SK-N-MC (cell line): ENCODE measurements at regions not wholly inside any gene's neighbourhood (a gene's known extent, or its start where the extent isn't known, plus 50 kb on each side); places are given as distances from the start of the nearest gene placed in this dataset.

ENCODE experiments used
- DNase-seq: peaks from one replicate; pipeline ENCODE4 v3.0.0-alpha.2; 2011; ENCODE audit warnings: low read depth, low spot score
- H3K27ac ChIP-seq: fragments of 200-600 bp; sonication (generic); 2 replicates; pipeline ENCODE4 v1.5.1; 2016; ENCODE audit warnings: mixed run types
- H3K36me3 ChIP-seq: fragments of 200-600 bp; sonication (generic); 2 replicates; pipeline ENCODE4 v1.6.1; 2017; ENCODE audit warnings: antibody characterized with exemption, low read length, mixed read lengths; ENCODE audit not compliant: insufficient read depth
- H3K4me3 ChIP-seq: fragments of 200-600 bp; sonication (generic); 2 replicates; pipeline ENCODE4 v1.5.1; 2016
- H3K9ac ChIP-seq: fragments of 200-600 bp; sonication (generic); 2 replicates; pipeline ENCODE4 v1.8.0; 2017; ENCODE audit warnings: mixed run types, mixed read lengths; ENCODE audit not compliant: insufficient read length
- H3K9me3 ChIP-seq: fragments of 200-600 bp; sonication (generic); 2 replicates; pipeline ENCODE4 v1.6.1; 2017; ENCODE audit warnings: low read depth, mild to moderate bottlenecking, antibody characterized with exemption, low read length, moderate library complexity, mixed read lengths
- EZH2 ChIP-seq: fragments of 200-600 bp; sonication (generic); IDR thresholded peaks from one replicate; pipeline ENCODE4 v1.6.1; 2017; ENCODE audit warnings: antibody characterized with exemption
- FOXP2 ChIP-seq: optimal IDR thresholded peaks from 2 replicates; pipeline ENCODE3; 2011; ENCODE audit warnings: mild to moderate bottlenecking, moderate library complexity; ENCODE audit not compliant: insufficient read depth; ENCODE audit errors: extremely low read length, control extremely low read depth
- POLR2AphosphoS5 ChIP-seq: IDR thresholded peaks from 2 replicates; pipeline ENCODE4 v1.6.1; 2012; ENCODE audit warnings: mild to moderate bottlenecking, low read depth, low read length, borderline replicate concordance

DNA sequence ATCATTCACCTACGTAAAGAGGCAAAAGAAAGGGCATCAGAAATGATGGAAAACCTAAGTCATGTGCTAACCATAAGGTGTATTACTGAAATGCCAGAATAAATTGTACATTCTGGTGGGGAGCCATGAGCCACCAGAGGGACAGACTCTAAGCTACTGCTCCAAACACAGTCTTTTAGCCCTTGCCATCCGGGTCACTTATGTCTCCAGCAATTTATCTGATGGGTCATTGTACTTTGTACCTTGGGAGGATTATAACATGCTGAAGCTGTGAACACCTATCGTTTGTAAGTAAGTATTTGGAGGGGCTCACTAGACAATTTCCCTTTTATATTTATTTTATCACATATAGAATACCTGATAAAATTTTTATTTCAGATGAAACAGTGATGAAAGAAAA is 495.1 kb downstream of the KIF4B start:
- DNase-seq, result no peak
- TF ChIP-seq EZH2, result no peak
- no peak for TF ChIP-seq FOXP2
- TF ChIP-seq POLR2AphosphoS5, result no peak
- H3K27ac ChIP-seq, result no peak overlapping the region

GRCh38 chr5:155512329-155512728 is 498.8 kb downstream of the KIF4B start:
- H3K27ac ChIP-seq, result no peak overlapping the region
- DNase-seq, result no peak
- H3K9ac ChIP-seq, result no peak overlapping the region
- H3K4me3 ChIP-seq, result no peak overlapping the region
- no peaks in the 10 kb centered on the region for H3K9me3 ChIP-seq
- TF ChIP-seq POLR2AphosphoS5, result no peak
- TF ChIP-seq EZH2, result no peak
- no peak for TF ChIP-seq FOXP2
- no peaks in the 10 kb centered on the region for H3K36me3 ChIP-seq

More for the DNA sequence above, 495.1 kb downstream of the KIF4B start:
- Histone ChIP-seq H3K4me3 (no peak overlapping the region), H3K9me3 (no peaks in the 10 kb centered on the region), H3K36me3 (no peaks in the 10 kb centered on the region), H3K9ac (no peak overlapping the region)

DNA sequence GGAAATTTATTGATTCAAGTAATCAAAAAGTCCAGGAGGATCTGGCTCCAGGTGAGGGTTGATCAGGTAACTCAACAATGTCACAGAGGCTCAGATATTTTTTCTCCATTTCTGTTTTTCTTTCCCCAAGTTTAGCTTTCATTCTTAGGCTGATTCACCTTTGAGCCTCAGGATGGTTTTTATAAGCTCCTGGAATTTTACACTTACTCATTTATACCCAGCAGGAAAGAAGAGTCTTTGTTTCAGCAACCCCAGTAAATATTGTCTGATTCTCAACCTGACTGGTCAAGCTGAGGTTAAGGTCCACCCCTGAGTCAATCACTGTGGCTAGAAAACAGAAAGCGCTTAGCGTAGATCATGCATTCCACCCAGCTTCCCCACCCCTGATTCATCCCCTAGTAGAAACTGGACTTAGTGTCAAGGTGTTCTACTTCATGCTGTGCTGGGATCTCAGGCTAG is 500.6 kb downstream of the KIF4B start:
- Histone ChIP-seq H3K27ac (no peak overlapping the region), H3K4me3 (no peak overlapping the region), H3K9me3 (no peaks in the 10 kb centered on the region), H3K36me3 (no peaks in the 10 kb centered on the region), H3K9ac (no peak overlapping the region)
- no peak for TF ChIP-seq POLR2AphosphoS5
- TF ChIP-seq EZH2, result no peak
- no peak for TF ChIP-seq FOXP2
- DNase-seq, result no peak

DNA sequence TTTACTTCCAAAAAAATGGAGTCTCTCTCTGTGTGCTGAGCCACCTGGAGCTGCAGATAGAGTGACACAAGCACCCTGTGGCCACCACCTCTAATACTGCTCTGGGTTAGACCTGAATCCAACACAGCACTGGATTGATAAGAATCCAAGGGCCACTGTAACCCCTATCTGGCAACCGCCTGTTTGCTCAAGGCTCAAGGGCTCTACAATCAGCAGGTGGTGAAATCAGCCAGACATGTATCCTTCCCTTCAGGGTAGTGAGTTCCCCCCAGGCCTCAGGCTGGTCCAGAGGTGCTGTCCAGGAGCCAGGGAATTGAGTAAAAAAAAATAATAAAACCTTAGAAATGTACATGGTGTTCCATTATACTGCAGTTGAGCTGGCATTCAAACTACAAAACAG is 509.0 kb downstream of the KIF4B start:
- Histone ChIP-seq H3K36me3 (no peaks in the 10 kb centered on the region), H3K27ac (no peak overlapping the region), H3K9ac (no peak overlapping the region), H3K9me3 (no peaks in the 10 kb centered on the region), H3K4me3 (no peak overlapping the region)
- TF ChIP-seq EZH2, result no peak
- TF ChIP-seq FOXP2, result no peak
- no peak for TF ChIP-seq POLR2AphosphoS5
- DNase-seq, result no peak

- DNase-seq, result no peak
- Histone ChIP-seq H3K4me3 (no peak overlapping the region), H3K27ac (no peak overlapping the region), H3K9me3 (no peaks in the 10 kb centered on the region), H3K9ac (no peak overlapping the region), H3K36me3 (no peaks in the 10 kb centered on the region)
- TF ChIP-seq POLR2AphosphoS5, result no peak
- TF ChIP-seq EZH2, result no peak
These were observed 515.8 kb downstream of the KIF4B start for GRCh38 chr5:155529362-155529761.

- DNase-seq, result no peak
- Histone ChIP-seq H3K36me3 (no peaks in the 10 kb centered on the region), H3K4me3 (no peak overlapping the region), H3K9me3 (no peaks in the 10 kb centered on the region), H3K27ac (no peak overlapping the region), H3K9ac (no peak overlapping the region)
- TF ChIP-seq EZH2, result no peak
- no peak for TF ChIP-seq POLR2AphosphoS5
- TF ChIP-seq FOXP2, result no peak
These were observed 516.5 kb downstream of the KIF4B start for GRCh38 chr5:155530046-155530445.

- H3K4me3 ChIP-seq, result no peak overlapping the region
- no peaks in the 10 kb centered on the region for H3K9me3 ChIP-seq
- no peaks in the 10 kb centered on the region for H3K36me3 ChIP-seq
- no peak overlapping the region for H3K9ac ChIP-seq
- TF ChIP-seq FOXP2 (no peak), POLR2AphosphoS5 (no peak), EZH2 (no peak)
- no peak overlapping the region for H3K27ac ChIP-seq
- no peak for DNase-seq
These were observed 519.2 kb downstream of the KIF4B start for GRCh38 chr5:155532621-155533311.

- Histone ChIP-seq H3K9ac (no peak overlapping the region), H3K27ac (no peak overlapping the region), H3K36me3 (no peaks in the 10 kb centered on the region), H3K4me3 (no peak overlapping the region), H3K9me3 (no peaks in the 10 kb centered on the region)
- TF ChIP-seq EZH2 (no peak), FOXP2 (no peak), POLR2AphosphoS5 (no peak)
- no peak for DNase-seq
These were observed 526.5 kb downstream of the KIF4B start for GRCh38 chr5:155540000-155540595.
